Liver (tissue), 8 donors: ENCODE measurements at regions not wholly inside any gene's neighbourhood (a gene's known extent, or its start where the extent isn't known, plus 50 kb on each side); places are given as distances from the start of the nearest gene placed in this dataset.

ENCODE experiments used
- DNase-seq: peaks from one replicate; pipeline ENCODE4 v3.0.0-alpha.2; 2017; ENCODE audit warnings: low spot score
- H3K27ac ChIP-seq, 2 donors: one replicate each; pipeline ENCODE4 v1.7.0; 2013; ENCODE audit warnings: inconsistent platforms in 2 of 2, low read length in 2 of 2, control low read depth in 1 of 2, low read depth in 1 of 2, mild to moderate bottlenecking in 1 of 2
- H3K27me3 ChIP-seq, 4 donors: one replicate each; pipeline versions ENCODE4 v1.6.1 to v1.7.0; 2013; ENCODE audit warnings: low read length in 3 of 4, inconsistent platforms in 1 of 4, mild to moderate bottlenecking in 1 of 4, moderate library complexity in 1 of 4; ENCODE audit not compliant: control insufficient read depth in 4 of 4, insufficient read depth in 4 of 4
- H3K36me3 ChIP-seq, 4 donors: one replicate each; pipeline versions ENCODE4 v1.6.1 to v1.7.0; 2013; ENCODE audit warnings: low read length in 3 of 4, mild to moderate bottlenecking in 3 of 4, low read depth in 1 of 4, moderate library complexity in 1 of 4; ENCODE audit not compliant: control insufficient read depth in 4 of 4, insufficient read depth in 3 of 4
- H3K4me1 ChIP-seq, 4 donors: one replicate each; pipeline versions ENCODE4 v1.6.1 to v1.7.0; 2013; ENCODE audit warnings: low read length in 3 of 4, mild to moderate bottlenecking in 3 of 4, moderate library complexity in 1 of 4; ENCODE audit not compliant: control insufficient read depth in 4 of 4, insufficient read depth in 4 of 4
- H3K4me3 ChIP-seq, 3 donors: one replicate each; pipeline versions ENCODE4 v1.6.1 to v1.7.0; 2013; ENCODE audit warnings: low read length in 3 of 3, control low read depth in 1 of 3, low read depth in 1 of 3, mild to moderate bottlenecking in 1 of 3
- H3K9ac ChIP-seq, 2 donors: one replicate each; pipeline ENCODE4 v1.7.0; 2013; ENCODE audit warnings: low read length in 2 of 2, mild to moderate bottlenecking in 2 of 2, moderate library complexity in 2 of 2, control low read depth in 1 of 2, low read depth in 1 of 2
- H3K9me3 ChIP-seq, 4 donors: one replicate each; pipeline versions ENCODE4 v1.6.1 to v1.7.0; 2013; ENCODE audit warnings: low read length in 3 of 4; ENCODE audit not compliant: control insufficient read depth in 4 of 4
- EGR1 ChIP-seq, 2 donors: IDR thresholded peaks; 2 replicates each; pipeline ENCODE4 v1.6.1; 2016 to 2018; ENCODE audit warnings: antibody characterized with exemption in 2 of 2, low read depth in 2 of 2
- FOXA2 ChIP-seq: IDR thresholded peaks from 2 replicates; pipeline ENCODE4 v1.6.1; 2016; ENCODE audit warnings: antibody characterized with exemption
- GABPA ChIP-seq, 2 donors: IDR thresholded peaks in 1 of 2; conservative IDR thresholded peaks in 1 of 2; 2 replicates each; pipeline ENCODE4 v1.6.1; 2016; ENCODE audit warnings: antibody characterized with exemption in 2 of 2, mild to moderate bottlenecking in 1 of 2, moderate library complexity in 1 of 2
- HNF4A ChIP-seq, 2 donors: conservative IDR thresholded peaks; 2 replicates each; pipeline ENCODE4 v1.6.1; 2016; ENCODE audit warnings: antibody characterized with exemption in 2 of 2, mild to moderate bottlenecking in 2 of 2
- HNF4G ChIP-seq: IDR thresholded peaks from 2 replicates; pipeline ENCODE4 v1.6.1; 2016; ENCODE audit warnings: antibody characterized with exemption
- JUND ChIP-seq, 2 donors: IDR thresholded peaks; 2 replicates each; pipeline ENCODE4 v1.6.1; 2016; ENCODE audit warnings: antibody characterized with exemption in 2 of 2
- NR2F2 ChIP-seq: IDR thresholded peaks from 2 replicates; pipeline ENCODE4 v1.6.1; 2016; ENCODE audit warnings: antibody characterized with exemption
- RAD21 ChIP-seq, 2 donors: IDR thresholded peaks; 2 replicates each; pipeline ENCODE4 v1.6.1; 2016; ENCODE audit warnings: antibody characterized with exemption in 2 of 2, mild to moderate bottlenecking in 2 of 2
- RXRA ChIP-seq, 2 donors: IDR thresholded peaks; 2 replicates each; pipeline ENCODE4 v1.6.1; 2017 to 2018; ENCODE audit warnings: antibody characterized with exemption in 2 of 2, mild to moderate bottlenecking in 1 of 2
- SP1 ChIP-seq: IDR thresholded peaks from 2 replicates; pipeline ENCODE4 v1.6.1; 2018; ENCODE audit warnings: antibody characterized with exemption, mild to moderate bottlenecking
- TAF1 ChIP-seq: conservative IDR thresholded peaks from 2 replicates; pipeline ENCODE4 v1.6.1; 2016; ENCODE audit warnings: antibody characterized with exemption, mild to moderate bottlenecking
- YY1 ChIP-seq: IDR thresholded peaks from 2 replicates; pipeline ENCODE4 v1.6.1; 2016; ENCODE audit warnings: antibody characterized with exemption, mild to moderate bottlenecking
- WGBS: extraction: QIAGEN DNeasy Blood & Tissue Kit; methylation state at CpG from one replicate; pipeline ENCODE4 v1.1.7; 2013; 5-methylcytosine and 5-hydroxymethylcytosine counted together
- TF ChIP-seq, protein P1 (sequence below): IDR thresholded peaks from 2 replicates; pipeline ENCODE4 v1.6.1; 2016; ENCODE audit warnings: antibody characterized with exemption
- TF ChIP-seq, protein P2 (sequence below): IDR thresholded peaks from 2 replicates; pipeline ENCODE4 v1.6.1; 2016; ENCODE audit warnings: antibody characterized with exemption
- TF ChIP-seq, protein P3 (sequence below): IDR thresholded peaks from 2 replicates; pipeline ENCODE4 v1.6.1; 2016; ENCODE audit warnings: antibody characterized with exemption
- TF ChIP-seq, protein P4 (sequence below): fragments of 150-350 bp; IDR thresholded peaks from 2 replicates; pipeline ENCODE4 v1.5.1; 2017; ENCODE audit warnings: improper control_type of control experiment, low read depth, low read length; ENCODE audit not compliant: missing input control
- TF ChIP-seq, protein P5 (sequence below): IDR thresholded peaks from 2 replicates; pipeline ENCODE4 v1.6.1; 2016; ENCODE audit warnings: antibody characterized with exemption, mild to moderate bottlenecking
- donor health status: healthy.
- donor health status: healthy.
- donor health status: healthy.
- donor health status: healthy.
- donor health status: healthy.

DNA sequence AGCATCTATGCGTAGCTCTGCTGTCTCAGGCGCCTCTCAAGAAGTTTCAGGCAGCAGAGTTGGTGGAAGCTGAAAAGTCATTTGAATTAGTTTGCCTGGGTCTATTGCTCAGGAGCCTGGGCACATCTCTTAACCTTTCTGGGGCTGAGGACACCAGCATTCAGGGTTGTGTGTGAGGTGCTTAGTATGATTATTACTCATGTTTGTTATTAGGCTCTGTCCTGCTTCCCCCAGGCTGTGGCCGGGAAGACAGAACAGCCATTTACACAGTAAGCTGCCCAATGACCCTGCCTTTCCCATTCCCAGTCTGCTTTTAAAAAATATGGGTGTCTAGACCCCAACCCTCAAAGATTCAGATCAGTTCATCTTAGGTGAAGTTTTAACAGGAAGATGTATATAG is 53.9 kb upstream of the CACNA1E start:
- 85% methylated on average over 3 of the region's 3 CpGs for WGBS
- Histone ChIP-seq H3K27ac (no peak overlapping the region), H3K36me3 (no peaks in the 10 kb centered on the region), H3K27me3 (peaks cover 0 to 7% (median 0%) of the 10 kb centered on the region in 4 donors), H3K9me3 (no peaks in the 10 kb centered on the region), H3K9ac (no peak overlapping the region), H3K4me1 (peaks cover 0 to 3% (median 0%) of the 10 kb centered on the region in 4 donors), H3K4me3 (no peak overlapping the region)
- TF ChIP-seq YY1: no peak
- TF ChIP-seq HNF4A (conservative IDR thresholded peaks at IDR 0.05): no peak
- TF ChIP-seq, protein P1, sequence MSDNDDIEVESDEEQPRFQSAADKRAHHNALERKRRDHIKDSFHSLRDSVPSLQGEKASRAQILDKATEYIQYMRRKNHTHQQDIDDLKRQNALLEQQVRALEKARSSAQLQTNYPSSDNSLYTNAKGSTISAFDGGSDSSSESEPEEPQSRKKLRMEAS: no peak
- no peak for TF ChIP-seq NR2F2
- TF ChIP-seq JUND (IDR thresholded peaks at IDR 0.05): no peak
- TF ChIP-seq, protein P2, sequence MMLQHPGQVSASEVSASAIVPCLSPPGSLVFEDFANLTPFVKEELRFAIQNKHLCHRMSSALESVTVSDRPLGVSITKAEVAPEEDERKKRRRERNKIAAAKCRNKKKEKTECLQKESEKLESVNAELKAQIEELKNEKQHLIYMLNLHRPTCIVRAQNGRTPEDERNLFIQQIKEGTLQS: no peak
- TF ChIP-seq RAD21 (IDR thresholded peaks at IDR 0.05): no peak
- TF ChIP-seq, protein P3, sequence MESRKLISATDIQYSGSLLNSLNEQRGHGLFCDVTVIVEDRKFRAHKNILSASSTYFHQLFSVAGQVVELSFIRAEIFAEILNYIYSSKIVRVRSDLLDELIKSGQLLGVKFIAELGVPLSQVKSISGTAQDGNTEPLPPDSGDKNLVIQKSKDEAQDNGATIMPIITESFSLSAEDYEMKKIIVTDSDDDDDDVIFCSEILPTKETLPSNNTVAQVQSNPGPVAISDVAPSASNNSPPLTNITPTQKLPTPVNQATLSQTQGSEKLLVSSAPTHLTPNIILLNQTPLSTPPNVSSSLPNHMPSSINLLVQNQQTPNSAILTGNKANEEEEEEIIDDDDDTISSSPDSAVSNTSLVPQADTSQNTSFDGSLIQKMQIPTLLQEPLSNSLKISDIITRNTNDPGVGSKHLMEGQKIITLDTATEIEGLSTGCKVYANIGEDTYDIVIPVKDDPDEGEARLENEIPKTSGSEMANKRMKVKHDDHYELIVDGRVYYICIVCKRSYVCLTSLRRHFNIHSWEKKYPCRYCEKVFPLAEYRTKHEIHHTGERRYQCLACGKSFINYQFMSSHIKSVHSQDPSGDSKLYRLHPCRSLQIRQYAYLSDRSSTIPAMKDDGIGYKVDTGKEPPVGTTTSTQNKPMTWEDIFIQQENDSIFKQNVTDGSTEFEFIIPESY: no peak
- DNase-seq: no peak

DNA sequence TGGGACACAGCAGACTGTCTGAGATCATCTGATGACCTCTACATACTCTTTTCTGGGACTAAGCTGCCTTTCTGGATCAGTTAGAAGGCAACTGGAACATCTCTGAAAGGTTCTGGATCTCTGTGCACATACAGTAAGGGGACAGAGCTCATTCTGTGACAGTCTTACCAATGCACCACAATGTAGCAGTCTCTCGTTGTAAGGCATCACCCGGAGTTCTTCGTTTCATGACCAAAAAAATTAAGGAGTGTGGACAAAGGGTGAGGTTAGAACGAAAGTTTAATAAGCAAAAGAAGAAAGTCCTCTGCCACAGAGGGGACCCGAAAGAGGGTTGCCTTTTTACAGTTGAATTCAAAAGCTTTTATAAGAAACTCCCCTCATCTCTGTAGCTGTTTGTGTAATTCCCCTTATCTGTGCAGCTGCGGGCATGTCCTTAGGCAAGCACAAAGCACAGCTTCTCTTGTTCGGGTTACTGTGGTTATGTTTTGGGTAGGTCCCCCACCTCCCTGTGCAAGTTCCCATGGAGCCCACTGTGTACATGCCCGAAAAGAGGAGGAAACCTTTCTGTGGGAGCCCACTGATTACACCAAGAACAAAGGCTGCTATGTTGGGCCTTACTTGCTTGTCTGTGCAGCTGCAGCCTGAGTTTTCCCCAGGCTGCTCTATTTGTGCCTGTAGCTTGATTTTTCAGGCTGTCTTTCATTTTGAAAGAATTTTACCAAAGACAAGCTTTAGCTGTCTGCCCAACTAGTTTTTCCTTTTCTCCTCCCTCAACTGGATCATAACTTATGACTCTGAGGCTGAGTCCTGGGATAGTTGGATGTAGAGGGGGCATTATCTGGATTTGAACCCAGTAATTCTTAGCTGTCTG is 53.1 kb upstream of the CACNA1E start:
- Histone ChIP-seq H3K4me3 (no peak overlapping the region), H3K9ac (no peak overlapping the region), H3K4me1 (no peaks in the 10 kb centered on the region), H3K9me3 (no peaks in the 10 kb centered on the region), H3K36me3 (no peaks in the 10 kb centered on the region), H3K27ac (no peak overlapping the region), H3K27me3 (peaks cover 0 to 9% (median 0%) of the 10 kb centered on the region in 4 donors)
- no peak for DNase-seq
- 80% methylated on average over 8 of the region's 8 CpGs for WGBS
- TF ChIP-seq, protein P2: no peak
- TF ChIP-seq RXRA (IDR thresholded peaks at IDR 0.05) (no peak), JUND (IDR thresholded peaks at IDR 0.05) (no peak), TAF1 (no peak), NR2F2 (no peak), YY1 (no peak), HNF4A (conservative IDR thresholded peaks at IDR 0.05) (no peak), FOXA2 (no peak), EGR1 (IDR thresholded peaks at IDR 0.05; ENCODE audit: low read depth in 2 of 2) (no peak), SP1 (no peak), RAD21 (IDR thresholded peaks at IDR 0.05) (no peak), GABPA (IDR thresholded peaks at IDR 0.05 in 1 of 2, conservative IDR thresholded peaks at IDR 0.05 in 1 of 2) (no peak), HNF4G (no peak)
- TF ChIP-seq, protein P1: no peak
- TF ChIP-seq, protein P4, sequence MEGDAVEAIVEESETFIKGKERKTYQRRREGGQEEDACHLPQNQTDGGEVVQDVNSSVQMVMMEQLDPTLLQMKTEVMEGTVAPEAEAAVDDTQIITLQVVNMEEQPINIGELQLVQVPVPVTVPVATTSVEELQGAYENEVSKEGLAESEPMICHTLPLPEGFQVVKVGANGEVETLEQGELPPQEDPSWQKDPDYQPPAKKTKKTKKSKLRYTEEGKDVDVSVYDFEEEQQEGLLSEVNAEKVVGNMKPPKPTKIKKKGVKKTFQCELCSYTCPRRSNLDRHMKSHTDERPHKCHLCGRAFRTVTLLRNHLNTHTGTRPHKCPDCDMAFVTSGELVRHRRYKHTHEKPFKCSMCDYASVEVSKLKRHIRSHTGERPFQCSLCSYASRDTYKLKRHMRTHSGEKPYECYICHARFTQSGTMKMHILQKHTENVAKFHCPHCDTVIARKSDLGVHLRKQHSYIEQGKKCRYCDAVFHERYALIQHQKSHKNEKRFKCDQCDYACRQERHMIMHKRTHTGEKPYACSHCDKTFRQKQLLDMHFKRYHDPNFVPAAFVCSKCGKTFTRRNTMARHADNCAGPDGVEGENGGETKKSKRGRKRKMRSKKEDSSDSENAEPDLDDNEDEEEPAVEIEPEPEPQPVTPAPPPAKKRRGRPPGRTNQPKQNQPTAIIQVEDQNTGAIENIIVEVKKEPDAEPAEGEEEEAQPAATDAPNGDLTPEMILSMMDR: no peak
- TF ChIP-seq, protein P3: no peak
- TF ChIP-seq, protein P5, sequence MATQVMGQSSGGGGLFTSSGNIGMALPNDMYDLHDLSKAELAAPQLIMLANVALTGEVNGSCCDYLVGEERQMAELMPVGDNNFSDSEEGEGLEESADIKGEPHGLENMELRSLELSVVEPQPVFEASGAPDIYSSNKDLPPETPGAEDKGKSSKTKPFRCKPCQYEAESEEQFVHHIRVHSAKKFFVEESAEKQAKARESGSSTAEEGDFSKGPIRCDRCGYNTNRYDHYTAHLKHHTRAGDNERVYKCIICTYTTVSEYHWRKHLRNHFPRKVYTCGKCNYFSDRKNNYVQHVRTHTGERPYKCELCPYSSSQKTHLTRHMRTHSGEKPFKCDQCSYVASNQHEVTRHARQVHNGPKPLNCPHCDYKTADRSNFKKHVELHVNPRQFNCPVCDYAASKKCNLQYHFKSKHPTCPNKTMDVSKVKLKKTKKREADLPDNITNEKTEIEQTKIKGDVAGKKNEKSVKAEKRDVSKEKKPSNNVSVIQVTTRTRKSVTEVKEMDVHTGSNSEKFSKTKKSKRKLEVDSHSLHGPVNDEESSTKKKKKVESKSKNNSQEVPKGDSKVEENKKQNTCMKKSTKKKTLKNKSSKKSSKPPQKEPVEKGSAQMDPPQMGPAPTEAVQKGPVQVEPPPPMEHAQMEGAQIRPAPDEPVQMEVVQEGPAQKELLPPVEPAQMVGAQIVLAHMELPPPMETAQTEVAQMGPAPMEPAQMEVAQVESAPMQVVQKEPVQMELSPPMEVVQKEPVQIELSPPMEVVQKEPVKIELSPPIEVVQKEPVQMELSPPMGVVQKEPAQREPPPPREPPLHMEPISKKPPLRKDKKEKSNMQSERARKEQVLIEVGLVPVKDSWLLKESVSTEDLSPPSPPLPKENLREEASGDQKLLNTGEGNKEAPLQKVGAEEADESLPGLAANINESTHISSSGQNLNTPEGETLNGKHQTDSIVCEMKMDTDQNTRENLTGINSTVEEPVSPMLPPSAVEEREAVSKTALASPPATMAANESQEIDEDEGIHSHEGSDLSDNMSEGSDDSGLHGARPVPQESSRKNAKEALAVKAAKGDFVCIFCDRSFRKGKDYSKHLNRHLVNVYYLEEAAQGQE: no peak
